ENCODE measurements at regions not wholly inside any gene's neighbourhood (a gene's known extent, or its start where the extent isn't known, plus 50 kb on each side); places are given as distances from the start of the nearest gene placed in this dataset.

DNA sequence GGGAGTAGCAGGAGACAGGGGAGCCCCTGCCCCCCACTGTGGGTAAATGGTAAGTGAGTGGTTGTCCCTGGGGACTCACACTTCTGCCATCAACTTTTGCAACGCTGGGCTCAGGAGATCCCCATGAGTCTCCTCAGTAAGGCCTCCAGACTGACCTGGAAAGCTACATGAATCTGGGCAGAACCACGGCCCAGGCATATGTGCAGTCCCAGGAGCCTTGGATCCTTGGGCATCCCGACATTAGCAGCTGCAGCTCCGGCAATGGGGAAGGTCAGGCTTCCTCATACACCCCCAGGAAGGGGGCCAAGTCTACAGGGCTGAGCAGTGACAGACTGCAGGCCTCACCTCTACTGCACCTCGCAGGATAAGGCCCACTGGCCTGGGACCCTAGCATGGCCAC lies 868.7 kb upstream of the ADGRL4 start:
- no peaks in the 10 kb centered on the region for H3K79me1 ChIP-seq (ENCODE audit: low read depth, low read length)
- H3K79me2 ChIP-seq (ENCODE audit: control insufficient read depth in 1 of 2, insufficient read depth in 2 of 2, low read length in 2 of 2), result no peaks in the 10 kb centered on the region
- no peaks in the 10 kb centered on the region for H4K20me1 ChIP-seq (replicated peaks in 1 of 2; ENCODE audit: control insufficient read depth in 1 of 2, insufficient read depth in 2 of 2, low read length in 2 of 2)
- FAIRE-seq (no peak), DNase-seq (ENCODE audit: low read depth in 1 of 2, low spot score in 2 of 2) (no peak)
- no peak overlapping the region for H4K91ac ChIP-seq (replicated peaks; ENCODE audit: insufficient read length, low read length)
- no peak overlapping the region for H2BK12ac ChIP-seq (ENCODE audit: low read depth, low read length)
- ChIA-PET POLR2A (ENCODE audit: partially characterized antibody) (no interaction called here), CTCF (ENCODE audit: partially characterized antibody) (interaction anchor here (1.1 to 1.2 kb wide), 2 partner anchors 23 to 101 kb away, joined by 3 to 4 read pairs; no protein-coding TSS in a partner anchor)
- no peak overlapping the region for H3K14ac ChIP-seq (ENCODE audit: insufficient read length)
- no peak overlapping the region for H3K18ac ChIP-seq (ENCODE audit: extremely low read depth, low read length)
- H3K23ac ChIP-seq (ENCODE audit: insufficient read length), result no peak overlapping the region
- H2AK5ac ChIP-seq (ENCODE audit: low read depth, low read length), result no peak overlapping the region
- no peak overlapping the region for H2BK120ac ChIP-seq (replicated peaks; ENCODE audit: low read depth, low read length)
- H3K4me2 ChIP-seq (ENCODE audit: insufficient read depth in 1 of 2, low read depth in 2 of 2, low read length in 2 of 2), result no peak overlapping the region
- no peaks in the 10 kb centered on the region for H3K4me1 ChIP-seq (replicated peaks in 1 of 4; ENCODE audit: control insufficient read depth in 3 of 4, insufficient read depth in 4 of 4, low read length in 3 of 4)
- no peak overlapping the region for H3K4me3 ChIP-seq (ENCODE audit: extremely low read depth in 1 of 4, insufficient read depth in 2 of 4, low read depth in 3 of 4, low read length in 4 of 4)
- H3K9me3 ChIP-seq (ENCODE audit: insufficient read depth in 2 of 2, low read depth in 1 of 2, low read length in 1 of 2), result no peaks in the 10 kb centered on the region
- no peak overlapping the region for H2BK20ac ChIP-seq (ENCODE audit: low read length)
- H3K23me2 ChIP-seq (ENCODE audit: low read depth, low read length), result no peaks in the 10 kb centered on the region
- H3K27ac ChIP-seq (ENCODE audit: low read depth, low read length), result no peak overlapping the region
- H3K9ac ChIP-seq (replicated peaks in 1 of 4; ENCODE audit: extremely low read depth in 1 of 4, low read depth in 3 of 4, low read length in 3 of 4), result no peak overlapping the region
- no peak overlapping the region for H4K8ac ChIP-seq (ENCODE audit: extremely low read depth, insufficient read depth, low read length)
- no peak overlapping the region for H4K5ac ChIP-seq (ENCODE audit: insufficient read length, low read depth, low read length)
- no peak overlapping the region for H3K56ac ChIP-seq (replicated peaks; ENCODE audit: insufficient read length, low read depth, low read length)
- no peaks in the 10 kb centered on the region for H3K36me3 ChIP-seq (ENCODE audit: control insufficient read depth in 2 of 4, insufficient read depth in 4 of 4, low read length in 3 of 4)
- no peak overlapping the region for H2BK15ac ChIP-seq (ENCODE audit: low read length)
- no peak overlapping the region for H2AFZ ChIP-seq (ENCODE audit: low read length)
- no peak overlapping the region for H2BK5ac ChIP-seq (ENCODE audit: low read depth, low read length)
- H3K27me3 ChIP-seq (replicated peaks in 1 of 4; ENCODE audit: control insufficient read depth in 3 of 4, extremely low read depth in 1 of 4, insufficient read depth in 3 of 4, low read length in 3 of 4), result peaks cover 0 to 1% (median 0%) of the 10 kb centered on the region in 4 experiments; a peak in 1 of 7 replicates
- H3K4ac ChIP-seq (replicated peaks; ENCODE audit: insufficient read length, low read depth, low read length), result no peak overlapping the region
- WGBS, 2 experiments (ENCODE audit: extremely low coverage in 1 of 2, insufficient coverage in 1 of 2, insufficient read length in 1 of 2, insufficient replicate concordance in 2 of 2, low coverage in 1 of 2, low lambda C conversion rate in 2 of 2, missing lambda C conversion rate in 1 of 2), result 97% methylated on average over 4 of the region's 5 CpGs; no CpG with 5 or more reads in 1 of the 2 experiments
- TF ChIP-seq, protein P1, sequence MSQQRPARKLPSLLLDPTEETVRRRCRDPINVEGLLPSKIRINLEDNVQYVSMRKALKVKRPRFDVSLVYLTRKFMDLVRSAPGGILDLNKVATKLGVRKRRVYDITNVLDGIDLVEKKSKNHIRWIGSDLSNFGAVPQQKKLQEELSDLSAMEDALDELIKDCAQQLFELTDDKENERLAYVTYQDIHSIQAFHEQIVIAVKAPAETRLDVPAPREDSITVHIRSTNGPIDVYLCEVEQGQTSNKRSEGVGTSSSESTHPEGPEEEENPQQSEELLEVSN (IDR thresholded peaks at IDR 0.05), result no peak
- no peak for TF ChIP-seq HDAC6 (IDR thresholded peaks at IDR 0.05; ENCODE audit: low read depth, low read length)
- TF ChIP-seq ASH2L (IDR thresholded peaks at IDR 0.05; ENCODE audit: low read length), result no peak
- no peak for TF ChIP-seq SIRT6 (IDR thresholded peaks at IDR 0.05; ENCODE audit: low read length)
- TF ChIP-seq POU5F1 (IDR thresholded peaks at IDR 0.05; ENCODE audit: low read depth, low read length), result no peak
- TF ChIP-seq CHD2 (IDR thresholded peaks at IDR 0.05; ENCODE audit: low read length), result no peak
- TF ChIP-seq, protein P2, sequence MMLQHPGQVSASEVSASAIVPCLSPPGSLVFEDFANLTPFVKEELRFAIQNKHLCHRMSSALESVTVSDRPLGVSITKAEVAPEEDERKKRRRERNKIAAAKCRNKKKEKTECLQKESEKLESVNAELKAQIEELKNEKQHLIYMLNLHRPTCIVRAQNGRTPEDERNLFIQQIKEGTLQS (IDR thresholded peaks at IDR 0.05; ENCODE audit: insufficient read depth, low read depth, low read length), result no peak
- TF ChIP-seq JUND (IDR thresholded peaks at IDR 0.05; ENCODE audit: low read length), result no peak
- TF ChIP-seq YY1 (IDR thresholded peaks at IDR 0.05; ENCODE audit: low read depth, low read length), result no peak
- no peak for TF ChIP-seq JUN (IDR thresholded peaks at IDR 0.05; ENCODE audit: low read depth, low read length)
- TF ChIP-seq GTF2F1 (IDR thresholded peaks at IDR 0.05; ENCODE audit: borderline replicate concordance, low read depth, low read length), result no peak
- no peak for TF ChIP-seq BACH1 (IDR thresholded peaks at IDR 0.05; ENCODE audit: low read length)
- no peak for TF ChIP-seq TBP (IDR thresholded peaks at IDR 0.05; ENCODE audit: low read depth, low read length)
- TF ChIP-seq TAF1 (IDR thresholded peaks at IDR 0.05; ENCODE audit: low read depth, low read length), result no peak
- no peak for TF ChIP-seq HDAC2 (IDR thresholded peaks at IDR 0.05; ENCODE audit: borderline replicate concordance in 1 of 2, low read depth in 2 of 2, low read length in 2 of 2)
- TF ChIP-seq CREB1 (IDR thresholded peaks at IDR 0.05), result no peak

Measured in H1 (cell line).